ENCODE measurements at regions not wholly inside any gene's neighbourhood (a gene's known extent, or its start where the extent isn't known, plus 50 kb on each side); places are given as distances from the start of the nearest gene placed in this dataset.

GRCh38 chr14:30426463-30426862 lies 132.5 kb upstream of the G2E3 start:
- TF ChIP-seq CTCF (IDR thresholded peaks at IDR 0.05; ENCODE audit: low read depth, low read length), result no peak
- no peak for TF ChIP-seq EZH2phosphoT487 (IDR thresholded peaks at IDR 0.05; ENCODE audit: low read depth)

All from OCI-LY3 (cell line).